ENCODE measurements at regions not wholly inside any gene's neighbourhood (a gene's known extent, or its start where the extent isn't known, plus 50 kb on each side); places are given as distances from the start of the nearest gene placed in this dataset.
"Not testable (repeated sequence)": the region's sequence is repeated elsewhere in the genome, so short reads cannot be mapped to it uniquely, and the experiment has no call there.

DNA sequence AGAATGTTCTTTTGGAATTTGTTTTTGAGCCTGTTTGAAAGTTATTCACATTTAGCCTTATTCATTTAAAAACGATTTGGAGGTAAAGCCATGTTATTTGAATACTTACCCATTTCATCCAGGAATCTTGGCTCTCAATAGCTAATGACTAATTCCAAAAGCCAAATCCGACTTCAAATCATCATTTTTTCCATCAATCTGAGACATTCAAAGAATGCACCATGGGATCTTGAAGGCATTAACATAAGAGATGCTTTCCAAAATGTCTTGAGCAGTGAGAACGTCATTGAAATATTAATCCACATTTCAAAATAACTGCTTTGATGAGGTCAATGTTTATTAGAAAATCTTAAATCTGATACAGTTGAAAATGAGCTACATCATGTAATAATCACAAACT lies 617.0 kb upstream of the RORB start:
- DNase-seq (ENCODE audit: low spot score), result no peak
- ATAC-seq, result no peak
- intact Hi-C loops (cut with DNase I), result no loop called here

DNA sequence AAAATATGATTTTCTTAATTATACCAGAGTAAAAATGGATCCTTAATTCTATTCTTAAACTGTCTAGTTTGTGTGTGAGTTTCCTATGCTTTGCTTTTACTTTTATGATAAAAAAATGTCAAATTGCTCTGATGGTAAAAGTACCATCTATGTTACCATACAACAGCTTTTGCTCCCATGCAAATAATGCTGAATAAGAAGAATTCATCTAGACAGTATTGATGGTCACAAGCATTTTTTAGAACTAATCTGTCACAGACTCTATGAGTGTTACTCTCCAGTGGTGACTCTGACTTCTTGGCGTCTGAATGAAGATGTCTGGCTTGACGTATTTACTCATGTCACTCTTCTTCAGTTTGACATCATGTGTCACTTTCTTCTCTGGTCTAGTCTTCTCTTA lies 608.1 kb upstream of the RORB start:
- ATAC-seq (no peak), DNase-seq (ENCODE audit: low spot score) (no peak)
- intact Hi-C loops (cut with DNase I), result no loop called here

DNA sequence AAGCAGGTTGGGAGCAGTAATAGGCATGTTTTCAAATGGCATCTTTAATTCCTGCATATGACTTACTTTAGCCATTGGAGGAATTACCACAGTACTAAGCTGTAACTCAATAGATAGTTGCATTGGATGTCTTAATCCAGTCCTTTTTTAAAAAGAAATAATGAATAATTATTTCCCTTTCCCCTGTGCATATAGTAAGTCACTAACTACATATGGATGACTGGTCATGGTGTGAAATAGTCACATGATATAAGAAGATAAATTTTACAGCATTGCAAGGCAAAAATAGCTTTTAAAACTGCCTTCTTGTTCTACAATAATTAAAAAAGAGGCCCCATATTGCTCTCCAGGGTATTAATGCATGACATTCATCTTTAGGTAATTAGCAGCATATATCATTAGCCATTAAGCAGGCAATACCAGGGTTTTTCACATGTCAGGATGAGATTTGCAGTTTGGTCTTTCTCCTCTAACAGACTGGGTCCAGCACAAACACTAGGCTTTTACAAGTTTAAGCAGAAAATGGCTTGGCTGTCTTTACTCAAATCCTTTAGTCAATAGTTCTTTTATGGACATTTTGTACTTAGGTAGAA lies 606.4 kb upstream of the RORB start:
- intact Hi-C loops (cut with DNase I), result no loop called here
- no peak for DNase-seq (ENCODE audit: low spot score)
- no peak for ATAC-seq

DNA sequence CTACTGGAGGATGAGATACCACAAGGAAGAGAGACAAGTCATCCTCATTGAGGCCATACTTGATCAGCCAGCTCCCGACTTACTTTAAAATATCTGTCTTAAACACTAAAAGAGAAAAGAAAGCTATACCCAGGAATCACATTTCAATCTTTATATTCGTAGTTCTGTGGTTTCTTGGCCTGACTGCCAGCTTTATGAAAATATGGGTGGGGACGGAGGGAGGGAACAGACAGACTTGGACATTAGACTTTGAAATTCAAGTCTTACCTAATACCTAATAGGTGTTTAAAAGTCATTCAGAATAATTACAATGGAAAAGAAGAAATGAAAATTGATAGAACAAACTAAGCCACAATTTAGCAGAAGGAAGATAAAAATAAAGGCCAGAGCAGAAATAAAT lies 604.8 kb upstream of the RORB start:
- no peak for ATAC-seq
- intact Hi-C loops (cut with DNase I), result no loop called here
- no peak for DNase-seq (ENCODE audit: low spot score)

DNA sequence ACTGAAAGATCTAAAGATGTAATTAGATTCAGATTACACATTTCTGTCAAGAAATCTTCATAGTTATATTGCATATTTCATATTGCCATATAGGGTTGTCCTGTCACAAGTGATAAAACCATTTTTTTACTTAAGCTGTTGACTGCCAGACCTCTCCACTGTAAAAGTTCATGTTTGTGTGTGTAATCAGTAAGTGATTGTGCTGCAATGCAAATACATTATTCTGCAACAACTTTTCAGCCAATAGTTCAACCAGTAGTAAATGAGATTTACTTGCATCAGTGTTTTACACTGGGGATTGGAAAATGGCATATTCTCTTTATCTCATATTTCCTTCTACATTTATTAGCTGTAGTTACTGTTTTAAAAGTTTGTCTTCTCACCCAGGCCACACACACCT lies 603.9 kb upstream of the RORB start:
- no peak for DNase-seq (ENCODE audit: low spot score)
- intact Hi-C loops (cut with DNase I), result no loop called here
- no peak for ATAC-seq

DNA sequence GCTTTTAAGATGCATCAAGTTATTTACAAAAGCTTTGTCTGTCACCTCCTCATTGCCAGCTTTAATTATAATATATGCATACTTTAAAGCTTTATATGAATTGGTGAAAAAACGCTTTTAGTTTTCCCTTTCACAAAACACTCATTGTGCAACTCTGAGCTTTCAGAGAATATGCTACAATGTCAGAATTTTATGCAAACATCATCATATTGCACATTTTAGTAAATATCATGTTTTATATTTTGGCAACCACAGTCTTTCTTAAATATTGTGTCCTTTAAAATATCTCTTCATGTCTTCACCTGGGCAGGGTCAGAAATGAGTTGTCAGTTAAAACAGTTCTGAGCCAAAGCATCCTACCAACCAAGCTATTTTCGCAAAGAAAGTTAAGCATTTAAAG lies 601.1 kb upstream of the RORB start:
- intact Hi-C loops (cut with DNase I), result no loop called here

DNA sequence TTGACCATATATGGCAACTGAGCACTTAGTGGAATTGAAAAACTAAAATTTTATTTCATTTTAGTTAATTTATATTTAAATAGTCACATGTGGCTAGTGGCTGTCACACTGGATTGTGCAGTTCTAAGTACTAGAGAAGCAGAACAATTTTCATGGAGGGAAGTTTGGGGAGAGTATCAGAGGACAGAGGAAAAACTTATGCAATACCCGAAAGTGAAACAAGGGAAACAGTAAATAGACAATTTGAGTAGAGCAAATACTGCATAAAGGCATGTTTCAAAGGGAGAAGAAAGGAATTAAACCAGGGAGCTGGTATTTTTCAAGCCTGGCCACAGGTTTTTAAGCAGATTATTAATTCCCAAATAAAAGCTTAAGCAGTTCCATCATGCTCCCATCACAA lies 590.5 kb upstream of the RORB start:
- no peak for ATAC-seq
- intact Hi-C loops (cut with DNase I), result no loop called here
- DNase-seq (ENCODE audit: low spot score), result no peak

More for the DNA sequence above, 601.1 kb upstream of the RORB start:
- DNase-seq (ENCODE audit: low spot score) (no peak), ATAC-seq (no peak)

DNA sequence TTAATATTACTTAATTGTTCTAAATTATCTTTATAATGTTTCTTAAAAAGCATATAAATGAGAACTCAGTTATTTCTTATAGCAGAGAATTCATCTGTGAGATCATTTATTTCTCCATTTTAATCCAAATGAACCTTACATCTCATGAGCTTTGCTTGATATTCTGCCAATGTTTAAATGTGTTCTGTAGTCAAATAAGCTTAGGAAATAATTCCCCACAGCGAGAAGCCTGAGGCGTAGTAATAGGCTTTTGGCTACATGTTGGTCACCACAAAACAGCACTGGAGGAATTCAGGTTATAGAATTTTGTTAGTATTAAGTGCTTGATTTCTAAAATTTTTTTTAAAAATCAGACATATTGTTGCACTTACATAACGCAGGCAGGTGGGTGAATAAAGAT lies 585.3 kb upstream of the RORB start:
- ATAC-seq (no peak), DNase-seq (ENCODE audit: low spot score) (no peak)
- intact Hi-C loops (cut with DNase I), result no loop called here

DNA sequence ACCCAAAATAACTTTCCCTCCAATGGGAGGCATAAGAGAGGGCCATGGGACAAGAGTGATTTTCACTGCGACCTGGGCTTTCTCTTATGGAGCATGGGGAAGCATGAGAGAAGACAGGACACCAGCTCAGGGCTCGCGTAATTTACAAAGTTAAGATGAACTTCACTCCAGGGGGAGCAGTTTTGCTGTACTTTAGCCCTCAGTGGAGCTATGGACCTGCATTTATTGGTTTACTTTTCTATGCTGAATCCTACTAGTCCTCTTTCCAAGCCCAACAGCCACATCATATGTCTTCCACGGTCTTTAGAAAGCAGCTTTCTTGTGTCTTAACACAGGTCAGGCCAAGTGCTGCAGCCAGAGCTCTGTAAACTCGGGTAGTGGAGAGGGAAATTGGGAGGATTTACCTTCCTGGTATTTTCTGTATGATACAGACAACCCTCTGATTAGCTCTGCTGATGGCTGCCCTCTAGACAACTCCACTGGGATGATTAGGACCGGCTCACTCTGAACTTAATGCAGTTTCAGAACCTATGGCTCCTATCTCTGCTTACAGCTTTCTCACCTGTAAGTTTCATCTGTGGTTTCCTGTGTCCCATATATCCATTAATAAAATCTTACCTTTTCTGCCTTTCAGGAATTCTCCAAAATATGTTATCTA lies 581.0 kb upstream of the RORB start:
- ATAC-seq, result no peak
- DNase-seq (ENCODE audit: low spot score), result no peak

DNA sequence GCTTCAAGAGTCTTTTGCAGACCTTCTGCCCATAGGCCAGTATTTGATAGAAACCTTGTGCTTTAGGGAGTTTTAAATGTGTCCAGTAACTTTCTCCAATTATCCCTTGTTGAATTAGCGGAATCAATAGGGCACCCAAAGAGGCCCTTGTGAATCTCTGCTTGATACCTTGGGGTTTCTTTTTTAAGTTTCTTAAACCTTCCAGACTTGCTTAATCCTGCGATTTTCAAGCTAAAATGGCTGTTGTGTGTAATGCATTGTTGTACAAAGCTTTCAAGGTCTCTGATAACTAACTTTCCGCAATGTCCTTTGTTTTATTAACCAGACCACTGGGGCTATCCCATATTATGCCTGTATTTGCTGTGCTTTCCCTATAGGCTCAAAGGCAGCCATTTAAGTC lies 577.4 kb upstream of the RORB start:
- ATAC-seq, result no peak
- intact Hi-C loops (cut with DNase I), result no loop called here
- no peak for DNase-seq (ENCODE audit: low spot score)

More for the DNA sequence above, 581.0 kb upstream of the RORB start:
- intact Hi-C loops (cut with DNase I), result no loop called here

DNA sequence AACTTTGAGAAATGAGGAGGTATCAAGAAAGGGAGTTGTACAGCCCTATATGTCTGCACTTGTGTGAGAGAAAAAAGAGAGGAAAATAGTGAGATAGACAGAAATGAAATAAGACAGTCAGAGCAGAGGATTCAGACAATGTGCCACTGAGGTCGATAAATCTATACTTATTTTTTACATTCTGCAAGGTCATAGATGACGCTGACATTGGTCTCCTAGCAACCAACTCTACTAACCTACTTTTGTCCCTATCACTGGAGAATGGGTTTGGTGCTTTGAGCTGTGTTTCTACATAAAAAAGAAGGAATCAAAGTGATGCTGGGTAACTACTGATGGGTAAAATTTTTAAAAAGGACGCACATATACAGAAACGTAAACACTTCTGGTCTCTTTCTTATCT lies 573.3 kb upstream of the RORB start:
- ATAC-seq (no peak), DNase-seq (ENCODE audit: low spot score) (no peak)
- intact Hi-C loops (cut with DNase I), result no loop called here

DNA sequence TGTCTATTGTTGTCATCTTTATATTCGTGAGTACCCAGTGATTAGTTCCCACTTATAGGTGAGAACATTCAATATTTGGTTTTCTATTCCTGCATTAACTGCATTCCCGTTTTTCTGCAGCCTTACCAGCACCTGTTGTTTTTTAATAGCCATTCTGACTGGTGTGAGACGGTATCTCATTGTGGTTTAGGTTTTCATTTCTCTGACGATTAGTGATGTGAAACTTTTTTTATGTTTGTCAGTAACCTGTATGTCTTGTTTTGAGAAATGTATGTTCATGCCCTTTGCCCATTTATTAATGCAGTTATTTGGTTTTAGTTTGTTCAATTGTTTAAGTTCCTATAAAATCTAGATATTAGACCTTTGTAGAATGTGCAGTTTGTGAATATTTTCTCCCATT lies 546.0 kb upstream of the RORB start:
- intact Hi-C loops (cut with DNase I), result no loop called here
- no peak for ATAC-seq

DNA sequence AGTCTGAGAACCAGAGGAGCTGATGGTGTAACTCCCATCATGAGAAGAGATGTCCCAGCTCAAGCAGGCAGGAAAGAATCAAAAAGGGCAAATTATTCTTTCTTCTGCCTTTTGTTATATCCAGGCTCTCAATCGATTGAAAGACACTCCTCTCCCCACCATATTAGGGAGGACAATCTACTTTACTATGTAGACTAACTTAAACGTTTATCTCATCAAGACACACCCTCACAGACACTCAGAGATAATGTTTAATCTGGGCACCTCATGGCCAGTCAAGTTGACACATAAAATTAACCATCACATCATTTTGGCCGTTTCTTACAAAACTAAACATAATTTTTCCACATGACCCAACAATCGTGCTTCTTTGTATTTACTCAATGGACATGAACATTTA lies 534.3 kb upstream of the RORB start:
- DNase-seq (ENCODE audit: low spot score) (no peak), ATAC-seq (no peak)
- intact Hi-C loops (cut with DNase I), result no loop called here

More for the DNA sequence above, 546.0 kb upstream of the RORB start:
- no peak for DNase-seq (ENCODE audit: low spot score)

DNA sequence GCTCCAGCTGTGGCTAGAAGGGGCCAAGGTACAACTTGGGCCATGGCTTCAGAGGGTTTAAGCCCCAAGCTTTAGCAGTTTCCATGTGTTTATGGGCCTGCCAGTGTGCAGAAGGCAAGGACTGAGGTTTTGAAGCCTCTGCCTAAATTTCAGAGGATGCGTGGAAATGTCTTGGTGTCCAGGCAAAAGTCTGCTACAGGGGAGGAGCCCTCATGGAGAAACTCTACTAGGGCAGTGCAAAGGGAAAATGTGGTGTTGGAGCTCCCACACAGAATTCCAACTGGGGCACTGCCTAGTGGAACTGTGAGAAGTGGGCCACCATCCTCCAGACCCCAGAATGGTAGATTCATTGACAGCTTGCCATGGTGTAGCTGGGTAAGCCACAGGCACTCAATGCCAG lies 527.2 kb upstream of the RORB start:
- no peak for DNase-seq (ENCODE audit: low spot score)
- no peak for ATAC-seq
- intact Hi-C loops (cut with DNase I), result no loop called here

DNA sequence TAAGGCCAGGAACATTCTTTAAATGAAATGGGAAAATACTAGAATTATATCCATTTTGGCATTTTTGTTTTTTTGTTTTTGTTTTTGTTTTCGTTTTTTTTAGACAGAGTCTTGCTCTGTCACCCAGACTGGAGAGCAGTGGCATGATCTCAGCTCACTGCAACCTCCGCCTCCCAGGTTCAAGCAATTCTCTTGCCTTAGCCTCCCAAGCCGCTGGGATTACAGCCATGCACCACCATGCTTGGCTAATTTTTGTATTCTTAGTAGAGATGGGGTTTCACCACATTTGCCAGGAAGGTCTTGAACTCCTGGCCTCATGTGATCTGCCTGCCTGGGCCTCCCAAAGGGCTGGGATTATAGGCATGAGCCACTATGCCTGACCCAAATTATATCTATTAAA lies 520.7 kb upstream of the RORB start:
- intact Hi-C loops (cut with DNase I); DNase-seq (ENCODE audit: low spot score); ATAC-seq: not testable (repeated sequence)

DNA sequence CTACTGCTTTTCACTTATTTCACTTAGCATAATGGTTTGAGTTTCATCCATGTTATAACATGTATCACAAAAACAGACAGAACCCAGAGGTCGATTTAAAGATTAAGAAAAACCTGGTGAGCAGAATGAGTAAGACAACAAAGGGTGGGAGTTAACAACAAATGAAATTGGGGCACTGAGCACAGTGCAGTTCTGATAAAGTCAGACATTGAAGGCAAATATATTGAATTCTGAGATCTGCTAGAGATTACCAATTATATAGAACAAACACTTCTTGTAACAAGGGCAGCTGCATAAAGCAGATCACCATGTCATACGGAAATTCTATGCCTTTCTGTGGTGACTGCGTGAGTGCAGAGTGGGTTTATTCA lies 517.3 kb upstream of the RORB start:
- no peak for DNase-seq (ENCODE audit: low spot score)
- intact Hi-C loops (cut with DNase I), result no loop called here
- no peak for ATAC-seq

DNA sequence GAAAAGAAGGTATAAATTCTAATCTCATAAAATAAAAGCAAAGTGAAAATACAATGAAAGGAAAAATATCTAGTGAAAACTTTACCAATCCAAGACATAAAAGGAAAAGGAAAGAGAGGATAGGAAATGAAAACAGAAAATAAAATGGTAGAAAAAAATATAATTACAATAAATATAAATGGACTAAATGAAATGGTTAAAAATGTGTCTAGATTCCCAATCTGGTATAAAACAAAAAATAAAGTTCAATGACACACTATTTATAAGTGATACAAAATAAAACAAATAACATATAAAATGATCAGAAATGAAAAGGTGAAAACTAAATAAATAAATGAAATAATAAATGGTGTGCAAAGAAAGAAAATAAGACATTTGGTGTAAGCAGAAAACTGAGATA lies 516.4 kb upstream of the RORB start:
- intact Hi-C loops (cut with DNase I), result no loop called here
- ATAC-seq (no peak), DNase-seq (ENCODE audit: low spot score) (no peak)

DNA sequence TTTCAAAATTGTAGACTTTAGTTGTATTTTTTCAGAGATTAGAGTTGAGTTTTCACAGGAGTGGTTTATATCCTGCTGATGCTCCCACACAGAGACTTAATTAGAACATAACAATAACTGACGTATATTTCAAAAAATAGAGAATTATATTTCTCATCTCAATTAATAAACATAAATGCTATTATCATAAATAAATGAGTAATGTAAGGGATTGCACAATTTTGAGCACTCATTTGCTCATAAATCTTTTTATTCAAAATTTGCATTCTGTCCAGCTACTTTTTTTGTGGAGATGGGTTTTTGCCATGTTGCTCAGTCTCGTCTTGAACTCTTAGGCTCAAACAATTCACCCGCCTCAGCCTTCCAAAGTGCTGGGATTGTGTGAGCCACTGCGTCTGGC lies 515.7 kb upstream of the RORB start:
- no peak for ATAC-seq
- intact Hi-C loops (cut with DNase I), result no loop called here
- DNase-seq (ENCODE audit: low spot score), result no peak

DNA sequence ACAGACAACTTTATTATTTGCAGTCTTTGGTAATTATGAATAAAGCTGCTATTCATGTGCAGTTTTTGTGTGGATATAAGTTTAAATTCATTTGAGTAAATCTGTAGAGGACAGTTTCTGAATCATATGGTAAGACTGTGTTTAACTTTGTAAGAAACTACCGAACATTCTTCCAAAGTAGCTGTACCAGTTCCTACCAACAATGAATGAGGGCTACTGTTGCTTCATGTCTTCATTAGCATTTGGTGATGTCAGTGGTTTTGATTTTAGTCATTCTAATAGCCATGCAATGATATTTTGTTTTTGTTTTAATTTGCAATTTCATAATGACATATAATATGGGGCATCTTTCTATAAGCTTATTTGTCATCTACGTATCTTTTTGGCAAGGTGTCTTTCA lies 501.3 kb upstream of the RORB start:
- ATAC-seq, result no peak
- no peak for DNase-seq (ENCODE audit: low spot score)
- intact Hi-C loops (cut with DNase I), result no loop called here

DNA sequence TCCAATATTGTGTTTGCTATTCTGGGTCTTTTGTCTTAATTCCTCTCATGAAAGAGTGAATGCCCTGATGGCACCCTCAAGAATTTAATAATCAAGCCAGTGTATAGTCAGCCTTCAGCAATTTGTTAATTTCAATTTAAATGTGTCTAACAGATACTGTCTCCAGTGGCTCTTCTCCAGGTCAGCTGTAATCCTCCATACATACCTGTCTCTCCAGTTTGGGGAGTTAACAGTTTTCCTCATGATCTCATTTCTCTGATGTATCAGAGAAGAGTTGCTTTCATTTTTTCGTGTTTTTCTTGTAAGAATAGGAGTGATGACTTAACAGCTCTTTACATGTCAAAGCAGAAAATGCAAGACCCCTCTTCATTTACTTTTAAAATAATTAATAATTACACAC lies 500.3 kb upstream of the RORB start:
- intact Hi-C loops (cut with DNase I), result no loop called here
- ATAC-seq (no peak), DNase-seq (ENCODE audit: low spot score) (no peak)

DNA sequence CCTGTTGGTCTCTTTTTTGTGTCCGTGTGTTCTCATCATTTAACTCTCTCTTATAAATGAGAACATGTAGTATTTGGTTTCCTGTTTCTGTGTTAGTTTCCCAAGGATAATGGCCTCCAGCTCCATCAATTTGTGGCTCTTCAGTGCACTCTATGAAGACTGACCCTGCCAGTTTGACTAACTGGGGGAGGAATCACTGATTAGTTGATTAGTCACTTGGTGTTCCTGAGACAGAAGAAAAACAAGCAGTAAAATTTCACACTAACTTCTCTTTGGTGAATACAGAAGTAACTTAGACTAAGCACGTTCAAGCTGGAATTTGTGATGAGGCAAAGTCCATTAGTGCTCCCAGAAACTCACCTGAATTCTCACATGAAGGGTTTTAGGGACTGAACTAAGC lies 495.8 kb upstream of the RORB start:
- ATAC-seq, result no peak
- DNase-seq (ENCODE audit: low spot score), result no peak
- intact Hi-C loops (cut with DNase I), result no loop called here
